Stimulated activated CD8-positive, alpha-beta memory T cell treated with anti-CD3 and anti-CD28 coated beads, Interleukin-15, amount 100 ng/mL, for 4 hours (primary cell): ENCODE measurements at regions not wholly inside any gene's neighbourhood (a gene's known extent, or its start where the extent isn't known, plus 50 kb on each side); places are given as distances from the start of the nearest gene placed in this dataset.

ENCODE experiments used
- DNase-seq, 2 donors: peaks; one replicate each; pipeline ENCODE4 v3.0.0-alpha.2; 2020; ENCODE audit warnings: low read depth in 2 of 2

DNA sequence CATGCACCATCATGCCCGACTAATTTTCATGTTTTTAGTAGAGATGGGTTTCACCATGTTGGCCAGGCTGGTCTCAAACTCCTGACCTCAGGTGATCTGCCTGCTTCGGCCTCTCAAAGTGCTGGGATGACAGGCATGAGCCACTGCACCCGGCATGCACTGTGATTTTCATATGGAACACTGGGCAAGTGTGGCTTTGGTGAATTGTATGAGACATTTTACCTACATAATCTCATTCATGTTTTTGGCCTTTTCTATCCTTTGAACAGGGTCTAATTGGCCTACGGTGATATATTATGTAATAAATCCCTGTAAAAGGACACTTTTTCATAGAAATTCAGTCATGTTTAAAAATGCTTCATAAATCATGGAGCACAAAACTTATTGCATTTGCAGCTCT lies 128.7 kb upstream of the SEMA6A start:
- DNase-seq, result no peak

GRCh38 chr5:116702776-116703175 lies 128.2 kb upstream of the SEMA6A start:
- no peak for DNase-seq

DNA sequence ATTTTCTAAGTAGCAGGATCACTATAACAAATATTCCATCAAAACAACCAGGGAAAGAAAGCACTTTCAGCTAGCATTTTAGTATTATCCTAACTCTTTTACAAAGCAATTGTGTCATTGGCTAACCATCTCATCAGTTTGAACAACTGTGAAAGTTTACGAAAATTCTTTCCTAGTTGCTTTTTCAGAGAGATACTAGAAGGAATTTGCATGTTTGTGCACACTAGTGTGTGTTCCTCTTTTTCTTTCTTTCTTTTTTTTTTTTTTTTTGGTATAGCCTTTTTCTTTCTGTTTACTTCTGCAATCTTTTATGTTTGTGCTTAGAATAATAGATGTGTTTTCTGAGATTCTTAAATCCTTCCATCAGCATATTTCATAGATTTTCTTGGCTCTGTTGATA lies 124.7 kb upstream of the SEMA6A start:
- DNase-seq, result no peak

DNA sequence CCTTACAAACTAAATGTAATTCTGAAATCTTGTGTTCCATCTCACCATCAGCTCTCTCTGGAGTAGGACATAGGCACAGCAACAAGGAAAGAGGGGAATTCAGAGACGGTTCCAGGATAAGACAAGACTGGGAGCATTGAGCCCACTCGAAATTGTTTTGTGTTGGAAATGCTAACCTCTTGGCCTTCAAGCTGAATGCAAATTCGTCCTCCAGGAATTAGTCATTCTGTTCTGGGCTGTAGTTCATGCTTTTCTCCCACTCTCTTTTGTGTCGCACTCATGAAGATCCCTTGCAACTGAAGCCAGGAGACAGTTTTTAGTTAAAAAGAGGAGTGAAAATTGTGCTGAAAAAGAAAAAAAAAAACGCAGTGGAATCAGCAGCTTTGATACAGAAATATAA lies 121.7 kb upstream of the SEMA6A start:
- no peak for DNase-seq

DNA sequence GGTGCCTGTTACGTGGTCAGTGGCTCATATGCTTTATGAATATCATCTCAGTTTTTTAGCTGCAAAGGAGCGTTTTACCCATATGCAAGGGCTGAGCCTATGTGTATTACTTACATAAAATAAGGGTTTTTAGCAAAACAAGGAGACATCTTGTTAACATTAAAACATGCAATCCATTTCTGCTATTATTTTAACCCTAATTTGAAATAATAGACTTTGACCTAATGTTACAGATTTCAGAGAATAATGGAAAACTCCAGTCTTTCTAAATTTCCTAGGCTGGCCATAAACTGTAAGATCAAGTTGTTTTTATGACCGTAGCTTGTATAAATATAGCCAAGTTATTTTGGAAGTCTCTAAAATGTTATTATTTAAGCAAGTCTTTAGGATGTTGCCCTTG lies 121.1 kb upstream of the SEMA6A start:
- DNase-seq, result no peak

GRCh38 chr5:116686438-116686837 lies 111.8 kb upstream of the SEMA6A start:
- DNase-seq, result no peak

- no peak for DNase-seq
Observed at GRCh38 chr5:116685931-116686330, 111.3 kb upstream of the SEMA6A start.

DNA sequence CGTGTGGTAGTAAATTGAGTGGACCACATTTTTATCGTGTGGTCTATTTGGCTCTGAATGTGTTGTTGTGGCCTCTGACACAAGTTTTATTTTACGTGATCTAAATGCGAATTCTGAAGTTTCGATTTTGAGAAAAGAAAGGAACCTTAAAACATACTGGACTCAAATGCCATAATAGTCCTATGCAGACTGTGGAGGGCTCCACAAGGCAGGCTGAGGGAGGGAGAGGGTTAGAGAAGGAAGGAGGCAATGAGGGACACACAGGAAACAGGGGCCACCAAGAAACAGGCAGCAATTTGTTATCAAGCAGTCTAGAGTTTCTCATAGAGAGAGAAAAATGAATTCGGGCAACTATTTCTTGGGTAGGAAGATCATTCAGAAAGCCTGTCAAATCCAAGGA lies 110.4 kb upstream of the SEMA6A start:
- no peak for DNase-seq

- DNase-seq, result no peak
Observed at GRCh38 chr5:116681334-116682013, 106.9 kb upstream of the SEMA6A start.

DNA sequence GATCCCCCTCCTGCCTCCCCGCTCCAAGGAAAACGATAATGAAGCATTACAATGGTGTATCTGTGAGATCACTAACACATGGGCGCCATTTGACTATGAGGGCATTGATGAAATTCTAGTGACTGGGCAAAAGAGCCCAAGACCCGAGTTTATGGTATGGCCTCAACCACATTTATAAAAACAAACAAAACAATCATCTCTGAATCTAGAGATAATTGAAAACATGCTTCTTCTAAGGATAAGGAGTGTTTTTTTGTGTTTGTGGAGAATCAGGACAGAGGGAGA lies 100.9 kb upstream of the SEMA6A start:
- no peak for DNase-seq

GRCh38 chr5:116674881-116675625 lies 100.4 kb upstream of the SEMA6A start:
- no peak for DNase-seq

DNA sequence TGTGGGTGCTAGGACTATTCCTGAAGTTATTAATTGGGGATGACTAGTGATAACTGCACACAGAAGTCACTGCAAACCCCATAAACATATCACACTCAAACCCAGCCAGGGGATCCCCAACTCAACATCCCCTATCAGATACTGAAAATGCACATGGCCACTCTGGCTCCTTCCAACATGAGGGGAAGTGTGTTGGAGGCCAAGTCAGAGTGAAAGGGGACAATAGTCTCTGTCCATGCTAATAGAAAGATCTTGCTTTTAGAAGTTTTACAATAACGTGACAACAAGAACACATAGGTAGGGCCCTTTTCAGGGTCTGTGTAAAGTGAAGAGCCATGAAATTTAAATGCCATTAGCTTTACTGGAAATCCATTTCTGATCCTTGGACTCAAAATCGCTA lies 98.8 kb upstream of the SEMA6A start:
- no peak for DNase-seq

- DNase-seq, result no peak
Observed at GRCh38 chr5:116672203-116672602, 97.6 kb upstream of the SEMA6A start.

DNA sequence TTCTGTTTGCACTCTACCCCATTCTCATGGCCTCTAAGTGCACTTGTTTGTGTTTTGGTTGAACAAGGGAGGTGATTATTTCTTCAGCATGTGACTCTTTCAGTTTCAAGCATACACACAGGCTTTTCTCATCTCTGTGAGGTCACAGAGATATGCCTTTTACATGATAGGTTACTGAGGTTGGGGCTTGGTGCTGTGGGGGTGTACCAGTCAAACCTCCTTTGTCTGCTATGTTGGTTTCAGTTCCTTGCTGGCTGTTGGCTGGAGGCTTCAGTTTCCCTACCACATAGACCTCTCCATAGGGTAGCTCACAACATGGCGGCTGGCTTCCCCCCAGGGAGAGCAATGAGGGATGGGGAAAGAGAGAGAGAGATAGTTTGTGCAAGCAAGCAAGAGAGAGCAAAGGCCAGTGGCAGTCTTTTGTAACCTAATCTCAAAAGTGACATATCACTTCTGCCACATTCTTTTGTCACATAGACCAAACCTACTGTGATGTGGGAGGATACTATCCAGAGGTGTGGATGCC lies 96.7 kb upstream of the SEMA6A start:
- no peak for DNase-seq

DNA sequence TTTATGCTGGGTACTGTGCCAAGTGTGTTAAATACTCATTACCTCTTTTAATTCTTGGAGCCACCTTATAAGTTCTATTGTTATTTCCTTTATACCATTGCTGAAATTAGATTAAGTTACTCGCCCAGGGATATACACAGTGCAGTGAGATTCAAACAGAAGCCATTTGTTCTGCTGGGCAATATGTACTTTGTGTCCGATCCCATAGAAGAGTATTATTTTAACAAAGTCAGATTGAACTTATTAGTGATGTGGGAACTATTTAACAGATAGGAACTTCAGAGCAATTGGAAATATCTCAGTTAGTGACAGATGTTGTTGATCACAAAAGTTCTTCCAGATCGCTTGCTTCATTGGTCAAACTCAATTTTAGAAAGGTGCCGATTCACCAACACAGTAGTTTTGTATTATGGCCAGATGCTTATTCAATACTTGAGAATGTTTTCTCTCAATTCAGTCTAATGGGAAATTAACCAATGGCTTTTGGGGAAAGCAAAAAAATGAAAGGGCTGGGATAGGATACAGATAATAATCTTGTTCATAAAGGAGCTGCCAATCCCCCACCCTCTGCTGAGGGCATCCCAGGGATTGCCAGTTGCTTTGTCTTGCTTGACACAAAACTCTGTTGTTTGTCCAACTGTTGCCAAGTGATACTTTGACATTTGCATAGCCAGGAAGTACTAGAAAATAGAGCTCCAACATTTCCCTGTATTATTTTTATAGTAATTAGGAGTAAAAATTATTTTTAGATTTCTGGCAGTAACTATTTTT lies 94.8 kb upstream of the SEMA6A start:
- DNase-seq, result no peak

GRCh38 chr5:116668390-116668789 lies 93.8 kb upstream of the SEMA6A start:
- no peak for DNase-seq

- DNase-seq, result no peak
Observed at GRCh38 chr5:116666901-116667300, 92.3 kb upstream of the SEMA6A start.

- DNase-seq, result no peak
Observed at GRCh38 chr5:116664988-116665387, 90.4 kb upstream of the SEMA6A start.

GRCh38 chr5:116663081-116663480 lies 88.5 kb upstream of the SEMA6A start:
- no peak for DNase-seq

DNA sequence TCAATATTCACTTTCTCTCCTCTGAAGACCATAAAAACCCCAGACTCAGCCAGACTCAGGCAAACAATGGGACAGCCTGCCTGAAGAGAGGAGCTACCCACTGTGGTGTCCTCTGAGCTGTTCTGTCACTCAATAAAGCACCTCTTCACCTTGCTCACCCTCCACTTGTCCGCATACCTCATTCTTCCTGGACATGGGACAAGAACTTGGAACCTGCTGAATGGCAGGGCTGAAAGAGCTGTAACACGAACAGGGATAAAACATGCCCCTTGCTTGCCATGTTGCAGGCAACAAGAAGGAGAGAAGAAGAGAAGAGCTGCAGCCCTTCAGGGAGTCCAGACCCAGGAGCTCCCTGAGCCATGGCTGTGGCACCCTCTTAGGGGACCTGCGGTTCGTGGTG lies 86.8 kb upstream of the SEMA6A start:
- no peak for DNase-seq

DNA sequence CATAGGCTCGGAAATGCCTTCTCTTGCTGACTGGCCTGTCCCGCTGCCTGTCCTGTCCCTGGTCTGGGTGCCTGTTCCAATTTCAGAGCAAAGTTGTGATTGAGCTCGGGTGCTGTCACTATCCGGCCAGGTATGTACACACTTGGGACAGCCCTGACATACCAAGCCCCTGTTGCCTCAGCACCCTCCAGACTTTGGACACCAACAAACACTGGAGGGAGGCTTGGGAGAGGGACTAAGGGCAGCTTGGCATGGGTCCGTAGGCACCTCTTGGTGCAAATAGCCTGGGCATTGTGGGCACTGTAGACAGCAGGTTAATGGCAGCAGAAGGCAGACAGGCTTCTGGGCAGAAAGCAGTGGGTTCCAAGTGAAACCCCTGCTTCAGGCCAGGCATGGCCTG lies 86.3 kb upstream of the SEMA6A start:
- no peak for DNase-seq

GRCh38 chr5:116658830-116659229 lies 84.2 kb upstream of the SEMA6A start:
- no peak for DNase-seq

DNA sequence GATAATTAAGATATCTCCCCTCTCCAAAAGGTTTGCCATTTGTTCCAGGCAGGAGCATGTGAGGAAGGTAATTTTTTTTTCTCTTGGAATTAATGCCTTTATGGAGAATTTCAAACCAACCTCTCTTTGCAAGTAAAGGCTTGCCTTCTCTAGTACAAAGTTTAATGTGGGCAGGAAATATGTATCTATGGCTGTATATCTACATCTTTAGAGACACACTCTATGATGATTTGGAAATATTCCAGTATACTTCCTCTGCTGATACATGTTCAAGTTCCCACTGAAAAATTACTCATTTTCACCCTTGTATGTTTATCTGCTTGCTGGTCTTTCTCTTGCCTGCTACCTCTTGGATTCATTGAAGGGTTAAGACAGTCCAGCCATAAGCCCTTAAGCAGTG lies 83.5 kb upstream of the SEMA6A start:
- no peak for DNase-seq
